MM.1S (cell line): ENCODE measurements at regions not wholly inside any gene's neighbourhood (a gene's known extent, or its start where the extent isn't known, plus 50 kb on each side); places are given as distances from the start of the nearest gene placed in this dataset.

Experiments
- EZH2 ChIP-seq: fragments of 300-600 bp; sonication (generic); optimal IDR thresholded peaks from 2 replicates; pipeline ENCODE3; 2017; ENCODE audit warnings: low read depth, mild to moderate bottlenecking, antibody characterized with exemption, low read length, mixed read lengths
- TF ChIP-seq, protein P1 (sequence below): fragments of 300-600 bp; sonication (generic); IDR thresholded peaks from 2 replicates; pipeline ENCODE4 v1.5.1; 2016; ENCODE audit warnings: antibody characterized with exemption, low read length, mixed read lengths

DNA sequence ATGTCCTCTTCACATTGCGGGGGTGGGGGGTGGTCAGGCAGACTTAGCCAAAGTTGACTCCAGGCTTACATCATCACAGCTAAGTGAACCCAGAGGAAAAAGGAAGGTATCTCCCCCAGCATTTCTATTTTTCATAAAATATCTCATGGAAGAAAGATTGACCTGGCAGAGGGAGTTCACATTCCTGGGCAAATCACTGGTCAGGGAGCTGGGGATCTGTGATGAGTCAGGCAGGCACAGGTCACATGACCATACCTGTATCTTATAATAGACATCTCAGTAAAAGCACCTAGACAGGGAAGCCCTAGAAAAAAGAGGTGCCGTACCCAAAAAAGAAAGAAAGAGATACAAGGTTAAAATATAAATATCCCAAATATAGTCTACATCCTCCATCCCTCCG is 57.3 kb upstream of the WWC1 start:
- TF ChIP-seq, protein P1, sequence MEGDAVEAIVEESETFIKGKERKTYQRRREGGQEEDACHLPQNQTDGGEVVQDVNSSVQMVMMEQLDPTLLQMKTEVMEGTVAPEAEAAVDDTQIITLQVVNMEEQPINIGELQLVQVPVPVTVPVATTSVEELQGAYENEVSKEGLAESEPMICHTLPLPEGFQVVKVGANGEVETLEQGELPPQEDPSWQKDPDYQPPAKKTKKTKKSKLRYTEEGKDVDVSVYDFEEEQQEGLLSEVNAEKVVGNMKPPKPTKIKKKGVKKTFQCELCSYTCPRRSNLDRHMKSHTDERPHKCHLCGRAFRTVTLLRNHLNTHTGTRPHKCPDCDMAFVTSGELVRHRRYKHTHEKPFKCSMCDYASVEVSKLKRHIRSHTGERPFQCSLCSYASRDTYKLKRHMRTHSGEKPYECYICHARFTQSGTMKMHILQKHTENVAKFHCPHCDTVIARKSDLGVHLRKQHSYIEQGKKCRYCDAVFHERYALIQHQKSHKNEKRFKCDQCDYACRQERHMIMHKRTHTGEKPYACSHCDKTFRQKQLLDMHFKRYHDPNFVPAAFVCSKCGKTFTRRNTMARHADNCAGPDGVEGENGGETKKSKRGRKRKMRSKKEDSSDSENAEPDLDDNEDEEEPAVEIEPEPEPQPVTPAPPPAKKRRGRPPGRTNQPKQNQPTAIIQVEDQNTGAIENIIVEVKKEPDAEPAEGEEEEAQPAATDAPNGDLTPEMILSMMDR, result no peak
- TF ChIP-seq EZH2, result no peak
